HepG2 (cell line): ENCODE measurements at regions not wholly inside any gene's neighbourhood (a gene's known extent, or its start where the extent isn't known, plus 50 kb on each side); places are given as distances from the start of the nearest gene placed in this dataset.
A peak's percentile ranks its signal among the peaks of the same experiment; 100 is the strongest.

ENCODE experiments used
- CREB3 ChIP-seq: sonication (generic); formaldehyde crosslinking; IDR thresholded peaks from 2 replicates; pipeline ENCODE4 v1.5.0; 2020; ENCODE audit warnings: missing genetic modification reagents
- DNMT3B ChIP-seq: conservative IDR thresholded peaks from 2 replicates; pipeline ENCODE4 v1.6.1; 2016; ENCODE audit warnings: missing biosample characterization, control low read depth
- FLYWCH1 ChIP-seq: sonication (generic); formaldehyde crosslinking; IDR thresholded peaks from 2 replicates; pipeline ENCODE4 v1.8.1; 2023; ENCODE audit warnings: mild to moderate bottlenecking, missing genetic modification reagents
- GABPA ChIP-seq, 2 experiments: IDR thresholded peaks; 2 replicates each; pipeline ENCODE4 v1.6.1; 2011 to 2016; ENCODE audit warnings: low read depth in 2 of 2, low read length in 1 of 2, missing biosample characterization in 1 of 2, missing genetic modification characterization in 1 of 2
- HNRNPH1 ChIP-seq: fragments of 200-400 bp; formaldehyde crosslinking; optimal IDR thresholded peaks from 2 replicates; pipeline ENCODE3; 2017; ENCODE audit warnings: mild to moderate bottlenecking, low read depth, low read length
- IKZF5 ChIP-seq: IDR thresholded peaks from 2 replicates; pipeline ENCODE4 v1.6.1; 2018; ENCODE audit warnings: missing genetic modification reagents, mild to moderate bottlenecking, missing compliant biosample characterization
- JDP2 ChIP-seq: sonication (generic); formaldehyde crosslinking; IDR thresholded peaks from 2 replicates; pipeline ENCODE4 v1.8.1; 2022; ENCODE audit warnings: missing genetic modification reagents, borderline replicate concordance
- JUND ChIP-seq: sonication (generic); formaldehyde crosslinking; IDR thresholded peaks from 2 replicates; pipeline ENCODE4 v1.8.0; 2022; ENCODE audit warnings: mild to moderate bottlenecking, missing genetic modification reagents
- KLF13 ChIP-seq: sonication (generic); formaldehyde crosslinking; IDR thresholded peaks from 2 replicates; pipeline ENCODE4 v1.4.0; 2020; ENCODE audit warnings: mild to moderate bottlenecking, missing genetic modification reagents
- NPAS2 ChIP-seq: sonication (generic); formaldehyde crosslinking; IDR thresholded peaks from 2 replicates; pipeline ENCODE4 v1.8.0; 2022; ENCODE audit warnings: mild to moderate bottlenecking, missing genetic modification reagents, borderline replicate concordance
- PRPF4 ChIP-seq: fragments of 200-400 bp; formaldehyde crosslinking; IDR thresholded peaks from 2 replicates; pipeline ENCODE4 v1.6.1; 2016; ENCODE audit warnings: low read length, low read depth; ENCODE audit not compliant: poor library complexity, severe bottlenecking
- RARA ChIP-seq: IDR thresholded peaks from 2 replicates; pipeline ENCODE4 v1.6.1; 2016; ENCODE audit warnings: missing genetic modification reagents, missing compliant biosample characterization
- TFAP4 ChIP-seq: sonication (generic); IDR thresholded peaks from 2 replicates; pipeline ENCODE4 v1.6.1; 2016; ENCODE audit warnings: low read depth, borderline replicate concordance
- ZBTB7A ChIP-seq: sonication (generic); formaldehyde crosslinking; IDR thresholded peaks from 2 replicates; pipeline ENCODE4 v1.8.0; 2022; ENCODE audit warnings: mild to moderate bottlenecking, missing genetic modification reagents
- ZNF121 ChIP-seq: sonication (generic); formaldehyde crosslinking; IDR thresholded peaks from 2 replicates; pipeline ENCODE4 v1.5.0; 2020; ENCODE audit warnings: mild to moderate bottlenecking, missing genetic modification reagents
- ZNF280B ChIP-seq: sonication (generic); formaldehyde crosslinking; IDR thresholded peaks from 2 replicates; pipeline ENCODE4 v1.5.0; 2020; ENCODE audit warnings: missing genetic modification reagents, mild to moderate bottlenecking, borderline replicate concordance
- ZNF460 ChIP-seq: sonication (generic); formaldehyde crosslinking; IDR thresholded peaks from 2 replicates; pipeline ENCODE4 v1.5.1; 2020; ENCODE audit warnings: missing genetic modification reagents, mild to moderate bottlenecking, borderline replicate concordance
- ZNF614 ChIP-seq: IDR thresholded peaks from 2 replicates; pipeline ENCODE4 v1.6.1; 2018; ENCODE audit warnings: missing biosample characterization, missing genetic modification reagents, inconsistent platforms, borderline replicate concordance
- TF ChIP-seq, protein P1 (sequence below): IDR thresholded peaks from 2 replicates; pipeline ENCODE4 v1.6.1; 2016; ENCODE audit warnings: missing compliant biosample characterization, missing genetic modification reagents, borderline replicate concordance
- TF ChIP-seq, protein P2 (sequence below): sonication (generic); formaldehyde crosslinking; IDR thresholded peaks from 2 replicates; pipeline ENCODE4 v1.8.1; 2023; ENCODE audit warnings: mild to moderate bottlenecking, missing genetic modification reagents

GRCh38 chr2:62304429-62305417, 108.8 kb downstream of the B3GNT2 start (continued):
- TF ChIP-seq NPAS2 (CRISPR knock-in tag): no peak
- no peak; the same call in 1 of the 2 replicates for TF ChIP-seq JUND
- no peak for TF ChIP-seq DNMT3B (CRISPR knock-in tag)
- TF ChIP-seq PRPF4: no peak
- TF ChIP-seq ZBTB7A (CRISPR knock-in tag): no peak
- TF ChIP-seq, protein P1, sequence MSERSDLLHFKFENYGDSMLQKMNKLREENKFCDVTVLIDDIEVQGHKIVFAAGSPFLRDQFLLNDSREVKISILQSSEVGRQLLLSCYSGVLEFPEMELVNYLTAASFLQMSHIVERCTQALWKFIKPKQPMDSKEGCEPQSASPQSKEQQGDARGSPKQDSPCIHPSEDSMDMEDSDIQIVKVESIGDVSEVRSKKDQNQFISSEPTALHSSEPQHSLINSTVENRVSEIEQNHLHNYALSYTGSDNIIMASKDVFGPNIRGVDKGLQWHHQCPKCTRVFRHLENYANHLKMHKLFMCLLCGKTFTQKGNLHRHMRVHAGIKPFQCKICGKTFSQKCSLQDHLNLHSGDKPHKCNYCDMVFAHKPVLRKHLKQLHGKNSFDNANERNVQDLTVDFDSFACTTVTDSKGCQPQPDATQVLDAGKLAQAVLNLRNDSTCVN: peak; percentile 93
- TF ChIP-seq FLYWCH1 (CRISPR knock-in tag): no peak
- TF ChIP-seq TFAP4: no peak
- TF ChIP-seq HNRNPH1: no peak
- no peak for TF ChIP-seq KLF13 (CRISPR knock-in tag)
- TF ChIP-seq, protein P2, sequence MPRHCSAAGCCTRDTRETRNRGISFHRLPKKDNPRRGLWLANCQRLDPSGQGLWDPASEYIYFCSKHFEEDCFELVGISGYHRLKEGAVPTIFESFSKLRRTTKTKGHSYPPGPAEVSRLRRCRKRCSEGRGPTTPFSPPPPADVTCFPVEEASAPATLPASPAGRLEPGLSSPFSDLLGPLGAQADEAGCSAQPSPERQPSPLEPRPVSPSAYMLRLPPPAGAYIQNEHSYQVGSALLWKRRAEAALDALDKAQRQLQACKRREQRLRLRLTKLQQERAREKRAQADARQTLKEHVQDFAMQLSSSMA (CRISPR knock-in tag): no peak
- no peak for TF ChIP-seq IKZF5
- no peak for TF ChIP-seq GABPA (IDR thresholded peaks at IDR 0.05; ENCODE audit: low read depth, low read length)
- TF ChIP-seq GABPA (CRISPR knock-in tag; IDR thresholded peaks at IDR 0.05; ENCODE audit: low read depth): peak; percentile 60
- TF ChIP-seq ZNF614 (CRISPR knock-in tag): no peak
- TF ChIP-seq CREB3: no peak
- 0 out of 2 replicates have a peak, but pooled peaks have one; percentile 14 for TF ChIP-seq ZNF280B
- no peak for TF ChIP-seq ZNF460 (CRISPR knock-in tag)
- TF ChIP-seq ZNF121 (CRISPR knock-in tag): no peak
- TF ChIP-seq JDP2: no peak
- peak; percentile 28; the same call in 1 of the 2 replicates for TF ChIP-seq RARA (CRISPR knock-in tag)
